ENCODE measurements at regions not wholly inside any gene's neighbourhood (a gene's known extent, or its start where the extent isn't known, plus 50 kb on each side); places are given as distances from the start of the nearest gene placed in this dataset.
A peak's percentile ranks its signal among the peaks of the same experiment; 100 is the strongest.
"Not testable (repeated sequence)": the region's sequence is repeated elsewhere in the genome, so short reads cannot be mapped to it uniquely, and the experiment has no call there.

DNA sequence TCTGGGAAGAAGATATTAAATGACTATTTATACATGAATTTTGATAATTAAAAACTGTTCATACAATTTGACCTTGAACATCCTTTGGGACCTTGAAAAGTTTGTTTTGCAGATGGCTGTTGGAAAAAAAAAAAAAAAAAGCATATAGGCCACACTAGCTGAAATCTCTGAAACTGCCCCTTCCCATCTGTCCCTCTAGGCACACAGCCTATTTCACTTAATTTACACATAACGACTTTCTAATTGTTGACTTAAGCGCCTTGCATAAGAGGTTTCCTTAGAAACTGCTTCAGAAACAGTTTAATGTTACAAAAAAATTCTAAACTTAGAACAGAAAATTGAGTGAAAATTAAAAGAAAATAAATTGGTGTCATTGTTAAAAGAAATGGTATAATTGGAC is 131.0 kb downstream of the COX18 start:
- intact Hi-C loops (cut with DNase I), result no loop called here
- H3K9me3 ChIP-seq (ENCODE audit: control insufficient read depth, low read length), result no peaks in the 10 kb centered on the region
- no peak overlapping the region for H3K27ac ChIP-seq (ENCODE audit: low read length)
- H3K4me3 ChIP-seq (ENCODE audit: low read length), result no peak overlapping the region
- H3K4me1 ChIP-seq (ENCODE audit: control insufficient read depth, insufficient read depth, low read length), result no peaks in the 10 kb centered on the region
- ATAC-seq (no peak), DNase-seq (no peak)
- WGBS, result 72% methylated on average over 2 of the region's 2 CpGs
- H3K27me3 ChIP-seq (ENCODE audit: control insufficient read depth, insufficient read depth), result no peaks in the 10 kb centered on the region

DNA sequence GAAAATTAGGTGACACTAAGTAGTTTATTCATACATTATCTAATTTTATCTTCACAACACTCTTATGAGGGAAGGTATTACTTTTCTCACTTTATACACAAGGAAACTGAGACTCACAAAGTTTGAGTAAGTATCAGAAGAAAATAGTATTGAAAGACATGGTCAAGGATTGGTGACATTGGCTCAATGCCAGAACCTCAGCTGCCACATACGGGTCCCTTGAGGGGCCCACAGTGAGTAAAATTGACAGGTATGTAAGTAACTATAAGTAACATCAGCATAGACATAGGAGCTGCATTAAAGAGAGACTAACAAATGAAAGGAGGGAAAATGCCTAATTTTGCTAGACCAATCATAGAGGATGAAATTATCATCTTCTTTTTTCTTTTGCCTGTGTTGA is 134.1 kb downstream of the COX18 start:
- Histone ChIP-seq H3K27me3 (ENCODE audit: control insufficient read depth, insufficient read depth) (no peaks in the 10 kb centered on the region), H3K4me1 (ENCODE audit: control insufficient read depth, insufficient read depth, low read length) (no peaks in the 10 kb centered on the region), H3K27ac (ENCODE audit: low read length) (no peak overlapping the region), H3K9me3 (ENCODE audit: control insufficient read depth, low read length) (no peaks in the 10 kb centered on the region), H3K4me3 (ENCODE audit: low read length) (no peak overlapping the region)
- no peak for ATAC-seq
- no peak for DNase-seq
- WGBS, result 43% methylated on average over 1 of the region's 1 CpG
- intact Hi-C loops (cut with DNase I), result no loop called here

DNA sequence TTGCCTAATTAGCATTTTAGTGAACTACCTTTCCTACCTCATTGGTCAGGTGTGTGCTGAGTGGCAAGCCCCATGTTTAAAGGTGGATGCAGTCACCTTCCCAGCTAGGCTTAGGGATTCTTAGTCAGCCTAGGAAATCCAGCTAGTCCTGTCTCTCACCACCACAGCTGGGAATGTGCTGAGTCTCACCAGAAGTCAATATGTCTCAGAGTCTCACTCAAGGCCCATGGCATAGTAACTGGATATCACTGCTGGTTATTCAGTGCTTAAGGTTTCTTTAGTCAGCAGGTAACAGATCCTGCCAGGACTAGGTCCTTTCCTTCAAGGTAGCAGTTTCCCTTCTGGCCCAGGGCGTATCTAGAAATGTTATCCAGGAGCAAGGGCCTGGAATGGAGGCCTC is 136.5 kb downstream of the COX18 start:
- Histone ChIP-seq H3K27me3 (ENCODE audit: control insufficient read depth, insufficient read depth) (no peaks in the 10 kb centered on the region), H3K27ac (ENCODE audit: low read length) (no peak overlapping the region), H3K4me1 (ENCODE audit: control insufficient read depth, insufficient read depth, low read length) (no peaks in the 10 kb centered on the region), H3K9me3 (ENCODE audit: control insufficient read depth, low read length) (no peaks in the 10 kb centered on the region), H3K4me3 (ENCODE audit: low read length) (no peak overlapping the region)
- ATAC-seq, result no peak
- intact Hi-C loops (cut with DNase I), result no loop called here
- WGBS, result 80% methylated on average over 1 of the region's 1 CpG
- no peak for DNase-seq

DNA sequence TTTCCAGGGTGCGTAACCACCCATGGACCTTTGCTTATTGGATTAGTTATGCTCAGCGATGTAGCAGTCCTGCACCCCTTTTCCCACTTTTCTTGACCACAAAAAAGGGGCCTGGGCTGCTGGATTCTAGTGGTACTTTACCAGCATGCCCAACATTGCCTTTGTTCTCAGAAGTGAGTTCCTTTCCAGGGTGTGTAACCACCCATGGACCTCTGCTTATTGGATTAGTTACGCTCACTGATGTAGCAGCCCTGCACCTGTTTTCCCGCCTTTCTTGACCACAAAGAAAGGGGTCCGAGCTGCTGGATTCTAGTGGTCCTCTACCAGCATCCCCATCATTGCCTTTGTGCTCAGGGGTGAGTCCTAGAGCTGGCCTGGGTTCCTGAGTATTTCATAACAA is 138.2 kb downstream of the COX18 start:
- H3K27me3 ChIP-seq (ENCODE audit: control insufficient read depth, insufficient read depth), result no peaks in the 10 kb centered on the region
- H3K4me3 ChIP-seq (ENCODE audit: low read length), result no peak overlapping the region
- intact Hi-C loops (cut with DNase I), result no loop called here
- H3K4me1 ChIP-seq (ENCODE audit: control insufficient read depth, insufficient read depth, low read length), result no peaks in the 10 kb centered on the region
- ATAC-seq (no peak), DNase-seq (no peak)
- no peaks in the 10 kb centered on the region for H3K9me3 ChIP-seq (ENCODE audit: control insufficient read depth, low read length)
- H3K27ac ChIP-seq (ENCODE audit: low read length), result no peak overlapping the region
- 89% methylated on average over 5 of the region's 5 CpGs for WGBS

DNA sequence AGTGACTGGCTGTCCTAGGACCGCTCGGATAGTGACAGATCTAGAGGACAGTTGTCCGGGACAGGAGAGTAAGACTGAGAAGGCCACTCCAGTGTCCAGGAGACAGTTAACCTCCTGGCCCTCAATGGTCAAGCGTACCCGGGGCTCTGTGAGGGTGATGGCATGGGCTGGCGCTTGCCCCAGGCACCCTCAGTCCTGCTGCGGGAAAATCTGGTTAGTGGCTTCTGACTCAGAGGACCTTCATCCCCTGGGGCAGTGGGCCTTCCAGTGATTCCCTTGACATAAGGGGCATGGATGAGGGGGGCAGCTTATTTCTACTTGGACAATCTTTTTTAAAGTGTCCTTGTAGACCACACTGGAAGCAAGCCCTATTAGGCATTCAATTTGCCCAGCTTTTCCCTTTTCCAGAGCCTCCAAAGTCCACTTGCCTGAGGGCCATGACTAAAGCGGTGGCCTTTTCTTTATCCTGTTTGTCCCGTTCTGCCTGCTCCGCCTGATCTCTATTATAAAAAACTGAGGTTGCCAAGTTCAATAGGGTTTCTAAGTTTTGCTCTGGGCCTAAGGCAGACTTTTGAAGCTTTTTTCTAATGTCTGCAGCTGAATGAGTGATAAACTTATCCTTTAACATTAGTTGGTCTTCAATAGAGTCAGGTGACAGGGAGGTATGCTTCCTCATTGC is 139.8 kb downstream of the COX18 start:
- H3K27ac ChIP-seq (ENCODE audit: low read length); ATAC-seq; DNase-seq; intact Hi-C loops (cut with DNase I); H3K4me1 ChIP-seq (ENCODE audit: control insufficient read depth, insufficient read depth, low read length); H3K27me3 ChIP-seq (ENCODE audit: control insufficient read depth, insufficient read depth); H3K4me3 ChIP-seq (ENCODE audit: low read length); H3K9me3 ChIP-seq (ENCODE audit: control insufficient read depth, low read length): not testable (repeated sequence)
- 91% methylated on average over 10 of the region's 10 CpGs for WGBS

DNA sequence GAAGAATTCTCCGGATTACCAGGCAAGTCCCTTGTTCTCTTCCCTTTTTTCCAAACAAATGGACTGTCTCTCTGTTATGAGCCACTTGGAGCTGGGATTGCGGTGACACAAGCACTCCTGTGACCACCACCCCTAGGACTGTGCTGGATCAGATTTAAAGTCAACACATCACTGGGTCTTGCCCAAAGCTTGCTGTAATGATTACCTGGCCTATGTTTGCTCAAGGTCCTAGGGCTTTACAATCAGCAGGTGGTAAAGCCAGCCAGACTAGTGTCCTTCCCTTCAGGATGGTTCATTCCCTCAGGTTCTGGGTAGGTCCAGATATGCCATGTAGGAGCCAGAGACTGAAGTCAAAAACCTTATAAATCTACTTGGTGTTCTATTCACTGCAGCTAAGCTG is 144.7 kb downstream of the COX18 start:
- no peaks in the 10 kb centered on the region for H3K27me3 ChIP-seq (ENCODE audit: control insufficient read depth, insufficient read depth)
- intact Hi-C loops (cut with DNase I), result no loop called here
- no peaks in the 10 kb centered on the region for H3K9me3 ChIP-seq (ENCODE audit: control insufficient read depth, low read length)
- H3K27ac ChIP-seq (ENCODE audit: low read length), result no peak overlapping the region
- H3K4me1 ChIP-seq (ENCODE audit: control insufficient read depth, insufficient read depth, low read length), result no peaks in the 10 kb centered on the region
- no peak for DNase-seq
- H3K4me3 ChIP-seq (ENCODE audit: low read length), result no peak overlapping the region
- ATAC-seq, result no peak
- 89% methylated on average over 2 of the region's 2 CpGs for WGBS

DNA sequence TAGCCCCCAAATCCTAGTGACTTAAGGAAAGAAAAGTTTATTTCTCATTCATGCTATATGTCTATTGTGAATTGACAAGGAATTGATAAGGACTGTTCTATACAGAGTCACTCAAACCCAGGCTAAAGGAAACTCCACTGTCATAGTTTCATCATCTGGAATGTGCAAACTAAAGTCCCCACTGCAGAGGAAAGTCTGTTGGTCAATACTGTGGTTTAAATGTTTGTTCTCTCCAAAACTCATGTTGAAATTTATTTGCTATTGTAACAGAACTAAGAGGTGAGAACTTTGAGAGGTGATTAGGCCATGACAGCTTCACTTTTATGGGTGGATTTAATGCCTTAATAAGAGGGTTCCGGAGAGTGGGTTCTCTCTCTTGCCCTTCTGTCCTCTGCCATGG is 149.6 kb downstream of the COX18 start:
- intact Hi-C loops (cut with DNase I), result no loop called here
- no peaks in the 10 kb centered on the region for H3K4me1 ChIP-seq (ENCODE audit: control insufficient read depth, insufficient read depth, low read length)
- ATAC-seq (no peak), DNase-seq (no peak)
- no peaks in the 10 kb centered on the region for H3K9me3 ChIP-seq (ENCODE audit: control insufficient read depth, low read length)
- WGBS, result 87% methylated on average over 1 of the region's 1 CpG
- H3K27me3 ChIP-seq (ENCODE audit: control insufficient read depth, insufficient read depth), result no peaks in the 10 kb centered on the region
- no peak overlapping the region for H3K4me3 ChIP-seq (ENCODE audit: low read length)
- H3K27ac ChIP-seq (ENCODE audit: low read length), result no peak overlapping the region

DNA sequence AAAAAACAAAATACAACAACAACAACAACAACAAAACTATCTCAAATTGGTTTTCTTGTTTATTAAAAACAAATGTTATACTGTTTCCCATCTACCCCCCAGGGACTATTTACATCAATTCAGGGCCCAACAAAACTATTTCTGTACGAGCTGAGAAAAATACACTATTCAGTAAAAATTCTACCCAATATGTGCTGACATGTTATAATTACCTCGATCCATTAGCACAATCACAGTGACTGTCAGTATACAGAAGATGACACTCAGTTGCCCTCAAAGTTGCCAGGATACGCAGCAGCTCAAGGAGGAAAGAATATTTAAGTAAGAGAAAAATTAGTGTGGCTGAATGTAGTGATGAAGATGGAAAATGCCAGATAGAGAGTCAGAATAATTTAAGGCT is 150.1 kb downstream of the COX18 start:
- H3K27me3 ChIP-seq (ENCODE audit: control insufficient read depth, insufficient read depth), result no peaks in the 10 kb centered on the region
- 75% methylated on average over 3 of the region's 3 CpGs for WGBS
- ATAC-seq, result no peak
- no peak overlapping the region for H3K4me3 ChIP-seq (ENCODE audit: low read length)
- no peak for DNase-seq
- intact Hi-C loops (cut with DNase I), result no loop called here
- no peak overlapping the region for H3K27ac ChIP-seq (ENCODE audit: low read length)
- no peaks in the 10 kb centered on the region for H3K4me1 ChIP-seq (ENCODE audit: control insufficient read depth, insufficient read depth, low read length)
- no peaks in the 10 kb centered on the region for H3K9me3 ChIP-seq (ENCODE audit: control insufficient read depth, low read length)

DNA sequence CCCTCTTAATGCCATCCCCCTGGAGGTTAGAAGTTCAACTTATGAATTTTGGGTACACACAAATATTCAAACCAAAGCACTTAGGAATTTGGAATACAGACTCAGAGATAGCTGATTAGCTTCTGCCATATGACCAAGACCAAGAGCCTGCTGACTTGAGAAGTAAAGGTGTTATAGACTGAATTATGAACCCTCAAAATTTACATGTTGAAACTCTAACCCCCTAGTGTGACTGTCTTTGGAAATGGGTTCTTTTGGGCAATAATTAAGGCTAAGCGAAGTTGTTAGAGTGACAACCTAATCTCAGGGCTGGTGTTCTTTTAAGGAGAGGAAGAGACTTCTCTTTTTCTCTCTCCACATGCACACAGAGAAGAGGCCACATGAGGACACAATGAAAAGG is 151.2 kb downstream of the COX18 start:
- intact Hi-C loops (cut with DNase I), result no loop called here
- no peak for ATAC-seq

DNA sequence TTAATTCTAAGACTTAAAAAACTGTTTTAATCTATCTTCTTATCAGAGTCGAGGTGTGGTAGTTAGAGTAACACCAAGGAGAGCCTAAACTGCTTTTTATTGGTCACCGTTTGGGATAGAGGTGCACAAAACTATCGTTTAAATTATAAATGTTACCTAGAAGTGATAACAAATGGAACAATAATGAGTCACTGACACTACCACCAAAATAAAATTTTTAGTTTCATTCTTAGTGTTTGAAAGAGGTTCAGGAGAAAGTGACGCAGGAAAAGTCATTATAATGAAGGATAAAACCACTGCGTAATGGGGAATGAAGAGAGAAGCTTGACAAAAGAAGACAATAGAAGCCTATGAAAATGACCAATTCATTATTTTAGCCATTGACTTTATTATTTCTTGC is 158.2 kb downstream of the COX18 start:
- intact Hi-C loops (cut with DNase I), result no loop called here

More for the DNA sequence above, 151.2 kb downstream of the COX18 start:
- Histone ChIP-seq H3K4me1 (ENCODE audit: control insufficient read depth, insufficient read depth, low read length) (no peaks in the 10 kb centered on the region), H3K4me3 (ENCODE audit: low read length) (no peak overlapping the region), H3K9me3 (ENCODE audit: control insufficient read depth, low read length) (no peaks in the 10 kb centered on the region), H3K27ac (ENCODE audit: low read length) (no peak overlapping the region), H3K27me3 (ENCODE audit: control insufficient read depth, insufficient read depth) (no peaks in the 10 kb centered on the region)
- DNase-seq, result no peak
- WGBS, result 86% methylated on average over 1 of the region's 1 CpG

DNA sequence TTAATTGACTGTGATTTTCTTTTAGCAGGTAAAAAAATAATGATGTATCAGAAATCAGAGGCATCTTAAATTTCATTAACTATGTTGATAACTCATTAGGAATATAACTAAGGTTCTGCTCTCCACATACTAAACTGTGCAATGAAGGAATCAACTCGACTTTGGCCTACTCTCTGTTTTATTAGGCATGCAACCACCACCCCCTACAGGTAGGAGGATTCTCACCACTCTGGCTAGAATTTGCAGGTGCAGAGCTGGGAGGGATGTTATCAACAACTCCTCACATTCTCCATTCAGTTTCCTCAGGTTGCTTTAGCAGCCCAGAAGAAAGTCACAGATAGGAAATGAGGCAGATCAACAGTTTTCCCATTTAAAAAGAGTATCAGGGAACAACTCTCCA is 160.1 kb downstream of the COX18 start:
- 13% methylated on average over 1 of the region's 1 CpG for WGBS
- Histone ChIP-seq H3K27me3 (ENCODE audit: control insufficient read depth, insufficient read depth) (no peaks in the 10 kb centered on the region), H3K4me3 (ENCODE audit: low read length) (no peak overlapping the region), H3K4me1 (ENCODE audit: control insufficient read depth, insufficient read depth, low read length) (no peaks in the 10 kb centered on the region), H3K27ac (ENCODE audit: low read length) (no peak overlapping the region), H3K9me3 (ENCODE audit: control insufficient read depth, low read length) (no peaks in the 10 kb centered on the region)
- ATAC-seq (peak in 1 of 2 donors; percentile 68), DNase-seq (no peak)
- intact Hi-C loops (cut with DNase I), result no loop called here

More for the DNA sequence above, 158.2 kb downstream of the COX18 start:
- Histone ChIP-seq H3K4me1 (ENCODE audit: control insufficient read depth, insufficient read depth, low read length) (no peaks in the 10 kb centered on the region), H3K4me3 (ENCODE audit: low read length) (no peak overlapping the region), H3K9me3 (ENCODE audit: control insufficient read depth, low read length) (no peaks in the 10 kb centered on the region), H3K27ac (ENCODE audit: low read length) (no peak overlapping the region), H3K27me3 (ENCODE audit: control insufficient read depth, insufficient read depth) (no peaks in the 10 kb centered on the region)
- no peak for ATAC-seq
- DNase-seq, result no peak
- 44% methylated on average over 5 of the region's 5 CpGs for WGBS

DNA sequence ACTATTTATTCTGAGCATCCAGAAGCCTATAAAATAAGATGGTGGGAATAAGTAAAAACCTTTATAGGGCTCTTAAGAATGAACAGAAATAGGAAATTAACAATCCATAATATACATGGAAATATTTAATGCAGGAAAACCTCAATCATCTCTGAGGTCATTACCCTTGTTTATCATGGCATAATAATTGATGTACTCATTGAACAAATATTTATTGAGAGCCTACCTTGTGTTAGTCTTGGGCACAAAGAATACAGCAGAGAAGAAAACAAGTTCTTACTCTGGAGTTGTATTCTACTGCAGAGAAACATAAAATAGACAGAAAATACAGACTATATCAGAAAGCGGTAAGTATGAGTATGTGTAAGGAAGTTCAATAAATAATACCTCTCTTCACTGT is 167.2 kb downstream of the COX18 start:
- no peaks in the 10 kb centered on the region for H3K27me3 ChIP-seq (ENCODE audit: control insufficient read depth, insufficient read depth)
- DNase-seq, result no peak
- H3K4me3 ChIP-seq (ENCODE audit: low read length), result no peak overlapping the region
- 0% methylated on average over 1 of the region's 1 CpG for WGBS
- no peak for ATAC-seq
- intact Hi-C loops (cut with DNase I), result no loop called here
- no peak overlapping the region for H3K27ac ChIP-seq (ENCODE audit: low read length)
- H3K4me1 ChIP-seq (ENCODE audit: control insufficient read depth, insufficient read depth, low read length), result no peaks in the 10 kb centered on the region
- H3K9me3 ChIP-seq (ENCODE audit: control insufficient read depth, low read length), result no peaks in the 10 kb centered on the region
